Astrocyte of the cerebellum (primary cell): ENCODE measurements at regions not wholly inside any gene's neighbourhood (a gene's known extent, or its start where the extent isn't known, plus 50 kb on each side); places are given as distances from the start of the nearest gene placed in this dataset.
"Not testable (repeated sequence)": the region's sequence is repeated elsewhere in the genome, so short reads cannot be mapped to it uniquely, and the experiment has no call there.

Experiments used
- DNase-seq: peaks from one replicate; pipeline ENCODE4 v3.0.0-alpha.2; 2011; ENCODE audit warnings: low read depth
- H3K4me3 ChIP-seq: 2 replicates; pipeline ENCODE4 v1.5.1; 2011; ENCODE audit warnings: mild to moderate bottlenecking, low read depth, low read length, moderate library complexity
- in situ Hi-C: cut with HindIII; loops from 2 replicates; pipeline ENCODE4 v1.10.0; 2017; ENCODE audit warnings: low sequenced_read_pairs
- TF ChIP-seq, protein P1 (sequence below): IDR thresholded peaks from 2 replicates; pipeline ENCODE4 v1.5.1; 2012; ENCODE audit warnings: low read length, low read depth, moderate library complexity, mild to moderate bottlenecking; ENCODE audit errors: missing control alignments

DNA sequence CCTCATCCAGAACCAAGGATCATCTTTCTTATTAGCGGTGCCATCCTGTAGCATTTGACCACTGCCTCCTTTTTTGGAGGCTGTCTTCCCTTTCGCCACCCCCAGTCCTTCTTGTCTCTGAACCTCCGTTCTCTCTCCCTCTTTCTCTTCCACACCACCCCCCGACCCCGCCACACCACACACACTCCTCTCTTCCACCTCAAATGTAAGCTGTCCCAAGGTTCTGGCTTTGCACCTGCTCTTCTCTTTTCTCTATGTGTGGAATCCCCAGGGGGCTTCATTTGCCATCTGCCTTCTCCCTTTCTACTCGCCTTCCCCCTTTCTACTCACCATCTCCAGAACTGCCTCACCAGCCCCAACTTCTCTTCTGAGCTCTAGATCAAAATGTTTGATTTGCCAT lies 111.3 kb upstream of the CDYL start:
- DNase-seq = no peak
- TF ChIP-seq, protein P1, sequence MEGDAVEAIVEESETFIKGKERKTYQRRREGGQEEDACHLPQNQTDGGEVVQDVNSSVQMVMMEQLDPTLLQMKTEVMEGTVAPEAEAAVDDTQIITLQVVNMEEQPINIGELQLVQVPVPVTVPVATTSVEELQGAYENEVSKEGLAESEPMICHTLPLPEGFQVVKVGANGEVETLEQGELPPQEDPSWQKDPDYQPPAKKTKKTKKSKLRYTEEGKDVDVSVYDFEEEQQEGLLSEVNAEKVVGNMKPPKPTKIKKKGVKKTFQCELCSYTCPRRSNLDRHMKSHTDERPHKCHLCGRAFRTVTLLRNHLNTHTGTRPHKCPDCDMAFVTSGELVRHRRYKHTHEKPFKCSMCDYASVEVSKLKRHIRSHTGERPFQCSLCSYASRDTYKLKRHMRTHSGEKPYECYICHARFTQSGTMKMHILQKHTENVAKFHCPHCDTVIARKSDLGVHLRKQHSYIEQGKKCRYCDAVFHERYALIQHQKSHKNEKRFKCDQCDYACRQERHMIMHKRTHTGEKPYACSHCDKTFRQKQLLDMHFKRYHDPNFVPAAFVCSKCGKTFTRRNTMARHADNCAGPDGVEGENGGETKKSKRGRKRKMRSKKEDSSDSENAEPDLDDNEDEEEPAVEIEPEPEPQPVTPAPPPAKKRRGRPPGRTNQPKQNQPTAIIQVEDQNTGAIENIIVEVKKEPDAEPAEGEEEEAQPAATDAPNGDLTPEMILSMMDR = no peak
- in situ Hi-C loops = no loop called here
- H3K4me3 ChIP-seq = no peak overlapping the region

DNA sequence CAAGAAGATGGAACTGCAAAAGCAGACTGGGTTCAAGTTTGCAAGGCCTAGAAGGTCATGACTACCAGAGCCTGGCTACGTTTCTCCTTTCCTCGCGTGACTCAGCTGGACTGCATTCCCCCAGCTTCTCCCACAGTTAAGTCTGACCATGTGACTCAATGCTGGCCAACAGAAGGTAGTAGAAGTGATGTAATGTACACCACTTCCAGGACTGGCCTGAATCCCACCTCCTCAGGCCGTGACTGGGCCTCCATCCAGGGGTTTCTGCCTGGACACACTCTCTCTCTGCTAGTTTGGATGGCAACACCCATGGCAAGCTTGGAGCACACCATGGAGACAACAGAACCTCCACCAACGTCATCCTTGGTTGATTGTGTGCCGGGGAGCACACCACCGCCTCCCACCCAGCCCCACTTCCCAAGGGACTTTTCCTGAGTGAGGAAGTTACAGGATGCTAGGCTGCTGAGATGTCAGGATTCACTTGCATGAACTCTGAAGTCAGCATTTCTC lies 112.0 kb upstream of the CDYL start:
- DNase-seq = peak; percentile 74
- TF ChIP-seq, protein P1 = no peak
- no peak overlapping the region for H3K4me3 ChIP-seq
- in situ Hi-C loops = no loop called here

DNA sequence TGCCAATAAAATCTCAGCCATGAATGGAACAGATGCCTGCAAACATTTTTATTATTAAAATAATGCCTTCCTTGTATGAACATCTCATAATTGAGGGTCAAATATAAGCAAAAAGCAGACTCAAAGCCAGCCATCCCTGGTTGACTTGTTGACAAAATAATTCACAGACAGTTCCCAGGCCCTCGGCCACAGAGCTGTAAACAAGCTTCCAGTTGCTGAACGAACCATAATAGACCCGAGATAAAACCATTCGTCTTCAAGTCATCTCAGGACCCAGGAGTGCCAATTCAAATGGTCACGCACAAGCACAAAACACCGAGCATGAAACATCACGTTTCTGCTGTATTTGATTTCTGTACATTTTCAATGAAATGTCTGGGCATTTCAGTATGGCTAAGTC lies 113.3 kb upstream of the CDYL start:
- no peak overlapping the region for H3K4me3 ChIP-seq
- TF ChIP-seq, protein P1 = no peak
- in situ Hi-C loops = no loop called here
- DNase-seq = no peak

DNA sequence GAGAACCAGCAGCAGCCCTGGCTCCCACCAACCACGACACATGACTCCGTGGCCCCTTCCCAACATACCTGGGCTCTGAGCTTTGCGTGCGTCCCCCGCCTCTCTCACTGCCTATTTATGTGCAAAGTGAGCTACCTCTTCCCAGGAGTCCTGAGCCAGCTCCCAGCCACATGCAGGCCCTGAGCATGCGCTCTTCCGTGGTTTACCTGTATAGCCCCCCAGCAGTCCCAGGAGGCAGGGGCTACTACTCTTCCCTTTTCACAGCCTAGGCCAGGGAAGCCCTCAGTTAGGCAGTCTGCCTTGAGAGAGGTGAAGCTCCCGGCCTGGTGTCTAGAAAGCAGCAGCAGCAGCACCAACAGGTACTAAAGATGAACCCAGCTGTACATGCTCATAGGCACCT lies 114.8 kb upstream of the CDYL start:
- in situ Hi-C loops = no loop called here
- DNase-seq = no peak
- H3K4me3 ChIP-seq = no peak overlapping the region
- TF ChIP-seq, protein P1 = no peak

DNA sequence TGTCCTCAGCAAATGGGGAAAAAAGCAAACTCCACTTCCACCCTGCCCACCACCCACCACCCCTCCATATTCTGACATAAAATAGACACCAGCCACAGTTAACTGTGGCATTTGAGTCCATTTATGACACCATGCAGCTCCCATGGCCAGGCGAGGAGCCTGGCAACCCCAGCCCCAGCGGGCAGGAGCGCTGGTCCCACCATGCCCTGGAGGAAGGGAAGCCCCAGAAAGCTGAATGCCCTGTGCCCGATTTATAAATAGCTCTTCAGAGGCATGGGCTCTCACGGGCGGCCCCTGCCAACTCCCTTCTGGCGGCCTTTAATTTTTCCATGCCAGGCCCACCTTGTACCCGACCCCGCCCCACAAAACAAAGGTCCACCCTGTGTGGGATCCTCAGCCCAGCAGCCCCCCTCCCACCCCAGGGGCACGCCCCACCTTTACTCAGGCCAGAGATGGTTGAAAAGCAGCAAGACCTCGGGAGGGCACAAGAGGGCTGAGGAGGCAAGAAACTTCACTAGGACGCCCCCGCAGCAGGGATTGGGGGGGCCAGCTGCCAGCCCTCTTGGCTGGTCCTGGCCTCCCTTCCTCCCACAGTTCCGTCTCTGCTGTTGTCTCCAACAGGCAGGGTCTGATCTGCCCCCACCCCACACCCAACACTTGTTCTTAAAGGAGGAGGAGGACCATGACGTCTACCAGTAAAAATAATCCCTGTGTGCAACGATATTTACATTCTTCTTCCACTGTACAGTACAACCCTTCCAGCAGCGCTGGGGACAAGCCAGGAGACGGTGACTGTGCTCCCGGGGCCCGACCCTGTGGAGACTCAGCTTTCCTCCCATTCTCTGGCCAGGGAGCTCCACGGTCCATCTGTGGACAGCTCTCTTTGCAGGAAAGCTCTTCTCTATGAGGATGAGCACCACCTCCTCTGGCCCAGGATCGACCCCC lies 115.6 kb upstream of the CDYL start:
- TF ChIP-seq, protein P1 = no peak
- in situ Hi-C loops = no loop called here
- H3K4me3 ChIP-seq = no peak overlapping the region
- no peak for DNase-seq

DNA sequence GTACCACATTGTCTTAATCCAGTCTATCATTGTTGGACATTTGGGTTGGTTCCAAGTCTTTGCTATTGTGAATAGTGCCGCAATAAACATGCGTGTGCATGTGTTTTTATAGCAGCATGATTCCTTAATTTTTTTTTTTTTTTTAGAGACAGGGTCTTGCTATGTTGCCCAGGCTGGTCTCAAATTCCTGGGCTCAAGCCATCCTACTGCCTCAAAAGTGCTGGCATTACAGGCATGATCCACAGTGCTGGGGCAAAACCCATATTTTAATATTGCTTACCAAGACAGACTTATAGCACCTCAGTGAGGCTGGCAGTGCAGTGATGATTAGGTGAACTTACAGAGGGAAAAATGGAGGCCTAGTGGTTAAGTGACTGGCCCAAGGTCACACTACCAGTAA lies 116.5 kb upstream of the CDYL start:
- in situ Hi-C loops, DNase-seq, H3K4me3 ChIP-seq: not testable (repeated sequence)

DNA sequence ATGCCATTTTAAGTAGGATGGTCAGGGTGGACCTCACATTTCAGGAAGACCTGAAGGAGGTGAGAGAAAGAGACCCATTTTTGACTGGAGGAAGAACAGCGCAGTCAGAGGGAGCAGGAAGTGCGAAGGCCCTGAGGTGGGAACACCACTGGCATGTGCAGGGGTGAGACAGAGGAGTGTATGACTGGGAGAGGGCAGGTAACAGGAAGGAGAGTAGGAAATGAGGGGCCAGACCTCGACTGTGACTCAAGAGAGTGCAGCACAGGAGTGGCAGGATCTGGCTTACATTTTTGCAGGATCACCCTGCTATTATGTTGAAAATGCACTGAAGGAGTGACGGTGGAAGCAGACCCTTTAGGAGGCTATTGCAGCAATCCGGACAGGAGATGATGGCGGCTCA lies 117.7 kb upstream of the CDYL start:
- TF ChIP-seq, protein P1 = no peak
- no peak overlapping the region for H3K4me3 ChIP-seq
- in situ Hi-C loops = no loop called here
- DNase-seq = no peak
